ENCODE measurements at regions not wholly inside any gene's neighbourhood (a gene's known extent, or its start where the extent isn't known, plus 50 kb on each side); places are given as distances from the start of the nearest gene placed in this dataset.

DNA sequence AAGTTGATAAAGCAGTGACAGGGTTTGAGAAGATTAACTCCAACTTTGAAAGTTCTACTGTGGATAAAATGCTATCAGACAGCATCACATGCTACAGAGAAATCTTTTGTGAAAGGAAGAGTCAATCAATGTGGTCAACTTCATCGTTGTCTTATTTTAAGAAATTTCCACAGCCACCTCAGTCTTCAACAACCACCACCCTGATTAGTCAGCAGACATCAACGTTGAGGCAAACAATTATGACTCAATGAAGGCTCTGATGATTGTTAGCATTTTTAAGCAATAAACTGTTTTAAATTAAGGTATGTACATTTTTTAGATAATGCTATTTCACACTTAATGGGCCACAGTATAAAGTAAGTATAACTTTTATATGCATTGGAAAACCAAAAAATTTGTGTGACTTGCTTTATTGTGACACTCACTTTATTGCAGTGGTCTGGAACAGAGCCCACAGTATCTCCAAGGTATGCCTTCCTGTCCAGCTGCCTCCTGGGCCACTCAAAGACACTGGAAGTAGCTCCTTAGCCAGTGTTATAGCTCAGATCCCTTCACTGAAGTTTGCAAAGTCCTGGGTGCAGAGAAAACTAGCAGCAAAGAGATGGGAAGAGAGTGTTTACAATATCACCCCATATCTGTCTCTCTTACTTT is 293.1 kb downstream of the ARHGAP12 start:
- DNase-seq = no peak

GRCh38 chr10:31635009-31635408 is 293.6 kb downstream of the ARHGAP12 start:
- no peak for DNase-seq

GRCh38 chr10:31630861-31631567 is 297.6 kb downstream of the ARHGAP12 start:
- DNase-seq = no peak

- no peak for DNase-seq
Measured at GRCh38 chr10:31625566-31625965, 303.1 kb downstream of the ARHGAP12 start.

DNA sequence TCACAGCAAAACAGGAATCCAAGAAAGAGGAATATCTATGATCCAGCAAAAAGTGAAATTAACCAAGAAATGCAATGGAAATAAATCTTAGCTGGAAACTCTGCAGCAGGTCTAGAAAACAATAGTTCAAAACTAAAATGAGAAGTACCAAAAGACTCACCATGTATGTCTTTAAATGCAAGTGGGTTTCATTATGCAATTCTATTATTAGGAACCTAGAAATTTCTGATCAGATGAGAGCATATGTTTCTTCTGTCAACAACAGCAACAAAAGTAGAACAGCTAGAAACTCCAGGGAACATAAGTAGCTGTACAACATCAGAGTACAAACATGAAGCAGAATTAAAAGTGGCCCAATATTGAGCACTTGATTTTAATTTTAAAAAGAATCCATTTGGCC is 304.0 kb downstream of the ARHGAP12 start:
- DNase-seq = no peak

DNA sequence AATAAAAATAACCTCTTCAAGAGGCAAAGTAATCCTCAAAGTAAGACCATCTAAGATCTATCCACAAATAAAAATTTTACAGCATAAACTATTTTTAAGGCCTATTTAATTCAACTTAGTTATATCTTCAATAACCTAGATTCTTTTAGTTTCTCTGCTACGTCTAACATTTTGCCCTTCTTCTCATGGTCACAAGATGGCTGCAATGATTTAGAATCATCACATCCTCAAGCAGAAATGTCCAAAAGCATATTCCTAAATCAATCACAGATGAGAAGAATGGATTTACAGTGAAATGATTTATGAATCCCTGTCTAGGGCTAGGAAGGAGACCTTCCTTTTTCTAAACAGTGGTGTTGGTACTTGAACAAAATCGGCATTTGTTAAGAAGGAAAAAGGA is 304.7 kb downstream of the ARHGAP12 start:
- DNase-seq = no peak

GRCh38 chr10:31623466-31623865 is 304.4 kb downstream of the ZEB1 start:
- no peak for DNase-seq

DNA sequence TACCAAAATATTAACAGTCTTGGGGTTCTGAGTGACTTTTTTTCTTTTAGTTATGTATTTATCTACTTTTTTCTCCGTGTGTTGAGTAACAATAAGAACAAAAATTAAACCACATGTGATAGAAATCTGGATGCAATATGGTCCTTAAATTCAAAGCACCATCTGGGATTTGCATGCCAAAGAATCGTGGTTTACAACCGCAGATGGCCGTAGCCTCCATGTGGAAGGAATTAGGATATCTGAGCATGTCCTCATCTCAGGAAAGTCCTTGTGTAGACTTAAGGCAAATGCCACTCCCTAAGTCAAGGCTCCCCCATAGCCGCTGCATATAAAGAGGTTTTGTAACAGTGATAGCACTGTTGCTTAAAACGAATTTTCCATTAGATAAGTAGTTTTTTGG is 304.0 kb downstream of the ZEB1 start:
- DNase-seq = no peak

GRCh38 chr10:31621733-31622132 is 302.7 kb downstream of the ZEB1 start:
- DNase-seq = no peak

GRCh38 chr10:31620226-31621151 is 301.5 kb downstream of the ZEB1 start:
- no peak for DNase-seq

- no peak for DNase-seq
Measured at GRCh38 chr10:31619531-31620061, 300.6 kb downstream of the ZEB1 start.

GRCh38 chr10:31618541-31619291 is 299.7 kb downstream of the ZEB1 start:
- no peak for DNase-seq

DNA sequence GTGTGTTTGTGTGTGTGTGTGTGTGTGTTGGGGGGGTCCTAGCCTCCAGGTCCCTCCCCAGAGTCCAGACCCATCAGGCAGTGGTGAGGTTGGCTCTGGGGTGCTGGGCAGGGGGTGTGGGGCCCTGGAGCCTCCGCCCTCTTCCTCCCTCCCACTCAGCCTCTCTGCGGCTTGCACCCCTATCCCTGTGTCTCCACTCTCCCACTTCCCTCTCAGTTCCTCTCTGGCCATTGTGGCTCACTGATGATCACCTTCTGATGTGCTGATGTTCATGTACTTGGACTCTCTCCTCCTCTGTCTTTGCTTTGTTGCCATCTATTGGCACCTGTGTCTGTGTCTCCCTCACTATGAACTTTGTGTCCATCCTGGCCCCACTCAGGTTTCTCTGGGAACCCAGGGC is 298.7 kb downstream of the ZEB1 start:
- no peak for DNase-seq

GRCh38 chr10:31617133-31617532 is 298.1 kb downstream of the ZEB1 start:
- DNase-seq = no peak

DNA sequence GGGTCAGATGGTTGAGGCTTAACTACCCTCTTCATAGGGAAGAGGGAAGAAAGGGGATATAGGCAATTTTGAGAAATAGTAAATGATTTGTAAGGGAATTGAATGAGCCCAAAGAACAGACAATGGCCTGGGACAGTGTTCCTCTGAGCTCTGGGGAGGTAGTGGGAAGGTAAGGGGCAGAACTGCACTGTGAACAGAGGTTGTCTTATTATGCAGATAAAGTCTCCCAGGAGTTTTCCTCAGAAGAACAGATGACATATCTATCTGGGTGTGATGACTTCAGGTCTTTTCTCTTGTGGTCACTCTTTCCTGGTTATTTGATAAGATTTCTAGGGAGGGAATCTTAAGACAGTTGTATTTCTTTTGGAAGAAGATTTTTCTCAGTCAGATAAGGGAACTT is 296.1 kb downstream of the ZEB1 start:
- DNase-seq = no peak

DNA sequence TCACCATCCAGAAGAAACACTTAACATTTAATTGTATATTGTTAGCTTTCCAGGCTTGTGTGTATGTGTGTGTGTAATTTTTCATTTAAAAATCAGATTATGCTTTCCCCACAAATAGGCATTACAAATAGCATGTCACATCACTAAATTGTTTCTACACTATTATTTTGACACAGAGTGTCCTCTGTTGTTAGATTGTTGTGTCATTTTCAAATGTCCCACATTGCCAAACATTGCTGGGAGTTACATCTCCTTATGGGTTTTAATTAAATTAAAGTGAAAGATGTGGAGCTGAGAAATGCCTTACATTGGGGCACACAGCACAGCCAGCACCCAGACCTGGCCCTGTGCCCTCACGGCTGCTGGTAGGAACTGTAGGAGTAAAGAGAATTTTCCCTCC is 295.6 kb downstream of the ZEB1 start:
- DNase-seq = no peak

DNA sequence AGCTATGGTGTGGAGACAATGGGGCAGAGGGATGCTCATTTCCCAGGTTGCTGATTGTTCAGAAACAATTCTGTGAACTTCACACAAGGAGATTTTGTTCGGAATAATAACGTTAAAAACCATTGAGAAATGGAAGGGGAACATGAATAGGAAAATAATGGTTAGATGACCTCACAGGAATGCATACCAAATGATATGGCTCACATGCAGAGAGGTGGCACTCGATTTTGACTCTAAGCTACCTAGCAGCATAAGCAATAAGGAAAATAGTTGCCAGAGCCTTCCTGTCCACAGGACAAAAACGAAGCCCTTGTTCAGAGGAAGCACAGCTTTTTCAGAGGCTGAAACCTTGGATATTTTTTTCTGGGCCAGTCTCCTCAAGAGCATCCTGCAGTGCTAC is 293.1 kb downstream of the ZEB1 start:
- no peak for DNase-seq

- DNase-seq = no peak
Measured at GRCh38 chr10:31611161-31611560, 292.1 kb downstream of the ZEB1 start.

DNA sequence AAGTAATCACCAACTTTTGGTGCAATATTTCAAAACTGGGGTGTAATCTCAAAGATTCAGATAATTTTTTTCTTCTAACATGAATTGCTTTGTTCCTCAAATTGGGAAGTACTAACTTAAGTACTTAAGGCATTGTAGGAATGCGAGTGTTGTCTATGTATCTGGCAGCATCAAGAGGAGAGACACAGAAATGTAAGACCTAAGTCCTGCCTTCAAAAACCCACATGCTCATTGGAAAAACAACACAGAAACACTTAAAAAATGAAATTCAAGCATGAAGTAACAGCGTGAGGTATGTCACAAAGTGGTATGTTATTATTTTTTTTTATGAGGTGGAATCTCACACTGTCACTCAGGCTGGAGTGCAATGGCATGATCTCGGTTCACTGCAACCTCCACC is 288.5 kb downstream of the ZEB1 start:
- no peak for DNase-seq

DNA sequence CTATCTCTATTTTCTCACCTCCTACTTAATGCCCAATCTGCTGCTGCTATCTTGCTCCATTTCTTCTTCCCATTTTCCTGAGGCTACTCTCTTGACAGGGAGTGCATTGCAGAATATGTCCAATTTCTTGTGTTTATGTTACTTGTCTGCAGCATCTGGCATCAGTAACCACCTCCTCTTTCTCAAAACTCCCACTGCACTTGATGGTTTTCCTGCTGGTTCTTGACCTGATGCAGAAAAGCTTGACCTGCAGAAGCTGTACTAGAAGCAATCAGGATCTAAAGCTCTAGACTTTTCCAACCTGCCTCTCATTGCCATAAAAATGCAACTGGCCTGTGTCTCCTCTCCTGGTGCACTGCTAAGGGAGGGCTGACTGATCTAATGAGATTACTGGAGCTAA is 287.8 kb downstream of the ZEB1 start:
- DNase-seq = no peak

GRCh38 chr10:31605861-31606525 is 287.0 kb downstream of the ZEB1 start:
- DNase-seq = no peak

- DNase-seq = no peak
Measured at GRCh38 chr10:31605426-31605825, 286.4 kb downstream of the ZEB1 start.

Measured in activated CD8-positive, alpha-beta memory T cell treated with anti-CD3 and anti-CD28 coated beads, Interleukin-2, amount 50 U/mL, for 48 hours (primary cell).